AG10803 (cell line): ENCODE measurements at regions not wholly inside any gene's neighbourhood (a gene's known extent, or its start where the extent isn't known, plus 50 kb on each side); places are given as distances from the start of the nearest gene placed in this dataset.

Source experiments
- DNase-seq: peaks from one replicate; pipeline ENCODE4 v3.0.0; 2010; ENCODE audit warnings: low read depth
- H3K4me3 ChIP-seq: 2 replicates; pipeline ENCODE4 v1.5.1; 2011; ENCODE audit warnings: mild to moderate bottlenecking, low read length, control low read depth
- TF ChIP-seq, protein P1 (sequence below): conservative IDR thresholded peaks from 2 replicates; pipeline ENCODE4 v1.5.1; 2011; ENCODE audit warnings: mild to moderate bottlenecking, low read length, control low read depth, inconsistent platforms

DNA sequence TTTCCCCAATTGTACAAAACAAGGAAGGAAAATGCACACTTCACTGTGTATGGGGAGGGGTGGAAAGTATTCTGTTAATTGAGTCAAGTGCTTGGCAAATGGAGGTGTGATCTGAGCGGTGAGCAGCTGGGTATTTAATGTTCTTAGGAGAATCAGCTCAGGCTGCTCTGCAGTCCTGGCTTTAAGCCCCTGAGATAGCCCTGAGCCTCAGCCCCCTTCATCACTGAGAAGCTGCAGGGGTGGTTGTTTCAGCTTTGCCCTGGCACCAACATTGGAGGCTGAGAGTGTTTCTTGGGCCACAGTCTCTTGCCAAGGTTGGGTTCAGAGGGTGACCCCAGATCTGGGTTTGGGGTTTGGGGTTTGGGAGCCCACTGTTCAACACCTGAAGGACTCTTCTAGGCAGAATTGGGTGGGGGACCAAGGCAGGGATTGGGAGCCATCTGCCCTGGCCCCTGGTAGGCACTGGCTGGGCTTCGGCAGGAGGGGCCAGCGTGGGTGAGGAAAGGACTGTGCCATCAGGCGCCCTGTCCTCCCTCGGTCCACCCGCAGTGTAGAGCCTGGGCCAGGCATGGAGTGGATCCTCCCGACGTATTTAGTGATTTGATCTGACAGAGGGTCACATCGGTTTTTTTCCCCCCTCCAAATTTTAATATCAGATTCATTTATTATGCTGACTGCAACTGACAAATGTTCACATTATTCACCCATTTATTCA lies 66.7 kb upstream of the ZNF536 start:
- TF ChIP-seq, protein P1, sequence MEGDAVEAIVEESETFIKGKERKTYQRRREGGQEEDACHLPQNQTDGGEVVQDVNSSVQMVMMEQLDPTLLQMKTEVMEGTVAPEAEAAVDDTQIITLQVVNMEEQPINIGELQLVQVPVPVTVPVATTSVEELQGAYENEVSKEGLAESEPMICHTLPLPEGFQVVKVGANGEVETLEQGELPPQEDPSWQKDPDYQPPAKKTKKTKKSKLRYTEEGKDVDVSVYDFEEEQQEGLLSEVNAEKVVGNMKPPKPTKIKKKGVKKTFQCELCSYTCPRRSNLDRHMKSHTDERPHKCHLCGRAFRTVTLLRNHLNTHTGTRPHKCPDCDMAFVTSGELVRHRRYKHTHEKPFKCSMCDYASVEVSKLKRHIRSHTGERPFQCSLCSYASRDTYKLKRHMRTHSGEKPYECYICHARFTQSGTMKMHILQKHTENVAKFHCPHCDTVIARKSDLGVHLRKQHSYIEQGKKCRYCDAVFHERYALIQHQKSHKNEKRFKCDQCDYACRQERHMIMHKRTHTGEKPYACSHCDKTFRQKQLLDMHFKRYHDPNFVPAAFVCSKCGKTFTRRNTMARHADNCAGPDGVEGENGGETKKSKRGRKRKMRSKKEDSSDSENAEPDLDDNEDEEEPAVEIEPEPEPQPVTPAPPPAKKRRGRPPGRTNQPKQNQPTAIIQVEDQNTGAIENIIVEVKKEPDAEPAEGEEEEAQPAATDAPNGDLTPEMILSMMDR, result no peak
- no peak overlapping the region for H3K4me3 ChIP-seq
- no peak for DNase-seq

- no peak overlapping the region for H3K4me3 ChIP-seq
- peak; percentile 22 for DNase-seq
- TF ChIP-seq, protein P1, result no peak
These were observed 64.8 kb upstream of the ZNF536 start for GRCh38 chr19:30307191-30307974.

DNA sequence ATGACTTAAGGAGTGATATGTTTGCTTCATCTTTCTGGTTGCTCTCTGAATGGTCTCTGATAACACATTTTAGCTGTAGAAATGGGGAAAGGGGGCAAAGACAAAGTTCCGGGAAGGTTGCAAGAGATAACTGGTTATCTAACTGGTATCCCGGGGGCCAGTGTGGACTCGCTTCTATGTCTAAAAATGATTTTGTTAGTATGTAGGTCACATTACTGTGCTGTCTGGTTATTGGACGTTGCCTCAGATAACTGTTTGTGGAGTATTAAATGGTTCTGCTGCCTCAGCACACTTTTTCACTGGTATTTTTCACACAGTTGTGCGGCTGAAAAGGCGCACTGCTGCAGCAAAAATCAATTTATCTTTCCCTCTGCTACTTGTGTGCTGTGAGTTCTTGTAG lies 63.0 kb upstream of the ZNF536 start:
- TF ChIP-seq, protein P1, result no peak
- no peak overlapping the region for H3K4me3 ChIP-seq
- DNase-seq, result no peak

DNA sequence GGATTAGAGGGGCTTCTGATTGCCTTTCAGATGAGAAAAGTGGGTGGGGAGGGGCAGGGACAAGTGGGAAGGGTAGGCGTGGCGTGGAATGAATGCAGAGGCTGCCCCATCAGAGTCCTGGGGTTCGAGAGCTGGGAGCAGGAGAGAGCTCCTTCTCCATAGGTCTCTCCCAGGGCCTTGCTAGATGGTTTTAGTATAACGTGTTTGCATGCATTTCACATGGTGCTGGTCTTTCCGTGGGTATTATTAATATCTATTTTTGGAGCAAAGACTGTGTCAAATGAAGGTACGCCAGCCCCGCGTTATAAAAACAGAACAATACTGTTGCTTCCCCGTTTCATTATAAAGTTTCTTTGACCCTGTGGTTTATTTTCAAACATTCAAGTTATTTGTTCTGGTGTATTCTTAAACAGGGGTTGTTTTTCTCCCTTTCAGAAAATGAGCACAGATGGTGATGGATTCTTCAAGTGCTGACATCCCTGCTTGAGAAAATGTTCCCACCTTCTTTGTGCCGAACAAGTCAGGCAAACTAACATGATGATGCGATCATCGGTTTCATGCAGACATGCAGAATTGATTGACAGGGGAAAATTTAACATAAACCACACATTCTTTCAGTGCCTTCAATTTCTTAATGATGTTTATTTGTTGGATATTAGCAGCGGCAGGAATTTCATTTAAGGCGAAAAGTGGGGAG lies 62.1 kb upstream of the ZNF536 start:
- DNase-seq, result no peak
- TF ChIP-seq, protein P1, result no peak
- no peak overlapping the region for H3K4me3 ChIP-seq

- TF ChIP-seq, protein P1, result no peak
- DNase-seq, result no peak
- H3K4me3 ChIP-seq, result no peak overlapping the region
These were observed 61.5 kb upstream of the ZNF536 start for GRCh38 chr19:30310602-30311263.

GRCh38 chr19:30311911-30312310 lies 60.3 kb upstream of the ZNF536 start:
- no peak overlapping the region for H3K4me3 ChIP-seq
- TF ChIP-seq, protein P1, result no peak
- DNase-seq, result no peak
